Thoracic aorta (tissue), 2 donors: ENCODE measurements at regions not wholly inside any gene's neighbourhood (a gene's known extent, or its start where the extent isn't known, plus 50 kb on each side); places are given as distances from the start of the nearest gene placed in this dataset.

Experiments used
- ATAC-seq: fragments of 150-250 bp; one replicate; pipeline ENCODE4 v1.8.0; 2017; ENCODE audit warnings: low read depth; ENCODE audit not compliant: insufficient number of reproducible peaks, low FRiP score
- DNase-seq: peaks from one replicate; pipeline ENCODE4 v3.0.0-alpha.2; 2020; ENCODE audit warnings: low spot score
- H3K27ac ChIP-seq, 2 donors: fragments of 200-600 bp; sonication (generic); 1 replicate in 1 of 2; 2 replicates in 1 of 2; pipeline ENCODE4 v1.5.1; 2016; ENCODE audit warnings: mild to moderate bottlenecking in 2 of 2, moderate library complexity in 2 of 2
- H3K27me3 ChIP-seq: fragments of 200-600 bp; sonication (generic); replicated peaks from 2 replicates; pipeline ENCODE4 v1.6.0; 2016; ENCODE audit warnings: mild to moderate bottlenecking; ENCODE audit not compliant: insufficient read depth
- H3K36me3 ChIP-seq: fragments of 200-600 bp; sonication (generic); one replicate; pipeline ENCODE4 v1.5.1; 2016
- H3K4me1 ChIP-seq, 2 donors: fragments of 200-600 bp; sonication (generic); 1 replicate in 1 of 2; 2 replicates in 1 of 2; pipeline versions ENCODE4 v1.5.1 to v1.6.0; 2016; ENCODE audit warnings: low read depth in 2 of 2, mild to moderate bottlenecking in 1 of 2; ENCODE audit not compliant: control insufficient read depth in 1 of 2
- H3K4me3 ChIP-seq: fragments of 200-600 bp; sonication (generic); 2 replicates; pipeline ENCODE4 v1.5.1; 2016; ENCODE audit warnings: mild to moderate bottlenecking
- H3K9me3 ChIP-seq: fragments of 200-600 bp; sonication (generic); 2 replicates; pipeline ENCODE4 v1.5.1; 2016
- CTCF ChIP-seq: fragments of 200-600 bp; sonication (generic); IDR thresholded peaks from one replicate; pipeline ENCODE4 v1.5.1; 2019; ENCODE audit warnings: antibody characterized with exemption

- Histone ChIP-seq H3K4me3 (no peak overlapping the region), H3K9me3 (no peaks in the 10 kb centered on the region), H3K27me3 (no peaks in the 10 kb centered on the region), H3K4me1 (peaks cover 0 to 11% of the 10 kb centered on the region in 2 donors), H3K27ac (no peak overlapping the region), H3K36me3 (no peaks in the 10 kb centered on the region)
- no peak for TF ChIP-seq CTCF
- DNase-seq, result no peak
- no peak for ATAC-seq
Measured at GRCh38 chr4:17313194-17313593, 198.7 kb downstream of the QDPR start.

- no peak for ATAC-seq
- Histone ChIP-seq H3K36me3 (no peaks in the 10 kb centered on the region), H3K9me3 (no peaks in the 10 kb centered on the region), H3K27ac (no peak overlapping the region), H3K27me3 (no peaks in the 10 kb centered on the region), H3K4me1 (peaks cover 0 to 11% of the 10 kb centered on the region in 2 donors), H3K4me3 (no peak overlapping the region)
- no peak for DNase-seq
- TF ChIP-seq CTCF, result no peak
Measured at GRCh38 chr4:17310269-17310652, 201.6 kb downstream of the QDPR start.

- Histone ChIP-seq H3K36me3 (no peaks in the 10 kb centered on the region), H3K27ac (no peak overlapping the region), H3K9me3 (no peaks in the 10 kb centered on the region), H3K27me3 (no peaks in the 10 kb centered on the region), H3K4me1 (peaks cover 0 to 11% of the 10 kb centered on the region in 2 donors), H3K4me3 (no peak overlapping the region)
- no peak for ATAC-seq
- no peak for TF ChIP-seq CTCF
- no peak for DNase-seq
Measured at GRCh38 chr4:17309567-17310268, 202.2 kb downstream of the QDPR start.

- Histone ChIP-seq H3K4me1 (peaks cover 0 to 10% of the 10 kb centered on the region in 2 donors), H3K36me3 (no peaks in the 10 kb centered on the region), H3K9me3 (no peaks in the 10 kb centered on the region), H3K4me3 (no peak overlapping the region), H3K27ac (no peak overlapping the region), H3K27me3 (no peaks in the 10 kb centered on the region)
- TF ChIP-seq CTCF, result no peak
- ATAC-seq (no peak), DNase-seq (no peak)
Measured at GRCh38 chr4:17301869-17302268, 210.0 kb downstream of the QDPR start.

- Histone ChIP-seq H3K4me1 (peaks cover 0 to 14% of the 10 kb centered on the region in 2 donors), H3K27ac (no peak overlapping the region), H3K36me3 (no peaks in the 10 kb centered on the region), H3K4me3 (no peak overlapping the region), H3K9me3 (no peaks in the 10 kb centered on the region), H3K27me3 (no peaks in the 10 kb centered on the region)
- no peak for ATAC-seq
- no peak for TF ChIP-seq CTCF
- DNase-seq, result no peak
Measured at GRCh38 chr4:17301266-17301665, 210.6 kb downstream of the QDPR start.
